H9 (cell line): ENCODE measurements at regions not wholly inside any gene's neighbourhood (a gene's known extent, or its start where the extent isn't known, plus 50 kb on each side); places are given as distances from the start of the nearest gene placed in this dataset.

Experiments used
- DNase-seq: peaks from one replicate; pipeline ENCODE4 v3.0.0-alpha.2; 2017
- H2AFZ ChIP-seq: one replicate; pipeline ENCODE4 v1.6.1; 2013; ENCODE audit warnings: mild to moderate bottlenecking, low read length, control low read depth, moderate library complexity
- H2AK5ac ChIP-seq: 2 replicates; pipeline ENCODE4 v1.6.1; 2013; ENCODE audit warnings: low read length, control low read depth, mixed read lengths; ENCODE audit not compliant: insufficient read length
- H2BK120ac ChIP-seq: one replicate; pipeline ENCODE4 v1.6.1; 2013; ENCODE audit warnings: low read depth, mild to moderate bottlenecking, low read length, control low read depth, inconsistent platforms; ENCODE audit not compliant: poor library complexity, severe bottlenecking
- H2BK12ac ChIP-seq: 2 replicates; pipeline ENCODE4 v1.6.1; 2013; ENCODE audit warnings: low read length, control low read depth, mixed read lengths, low read depth; ENCODE audit not compliant: insufficient read length
- H2BK15ac ChIP-seq: 2 replicates; pipeline ENCODE4 v1.6.1; 2013; ENCODE audit warnings: low read depth, low read length, control low read depth
- H2BK20ac ChIP-seq: one replicate; pipeline ENCODE4 v1.6.1; 2013; ENCODE audit warnings: low read depth, mild to moderate bottlenecking, low read length, control low read depth, inconsistent platforms; ENCODE audit not compliant: poor library complexity, severe bottlenecking
- H2BK5ac ChIP-seq: 2 replicates; pipeline ENCODE4 v1.6.1; 2013; ENCODE audit warnings: low read length, control low read depth, mixed read lengths; ENCODE audit not compliant: insufficient read length
- H3K14ac ChIP-seq: 2 replicates; pipeline ENCODE4 v1.6.1; 2013; ENCODE audit warnings: low read length, control low read depth; ENCODE audit not compliant: insufficient read depth
- H3K18ac ChIP-seq: 2 replicates; pipeline ENCODE4 v1.6.1; 2013; ENCODE audit warnings: low read depth, mild to moderate bottlenecking, mixed read lengths, low read length, control low read depth; ENCODE audit not compliant: insufficient read length
- H3K23ac ChIP-seq: 2 replicates; pipeline ENCODE4 v1.6.1; 2013; ENCODE audit warnings: low read length, control low read depth, mixed read lengths, low read depth; ENCODE audit not compliant: insufficient read length
- H3K23me2 ChIP-seq: 2 replicates; pipeline ENCODE4 v1.6.1; 2013; ENCODE audit warnings: low read depth, mild to moderate bottlenecking, mixed read lengths, low read length, control low read depth; ENCODE audit not compliant: insufficient read length, poor library complexity, severe bottlenecking
- H3K27ac ChIP-seq: 2 replicates; pipeline ENCODE4 v1.5.1; 2013; ENCODE audit warnings: low read length, control low read depth, mixed read lengths, low read depth; ENCODE audit not compliant: insufficient read length
- H3K27me3 ChIP-seq: 2 replicates; pipeline ENCODE4 v1.6.1; 2013; ENCODE audit warnings: low read length, control low read depth, inconsistent platforms; ENCODE audit not compliant: insufficient read depth
- H3K4ac ChIP-seq: 2 replicates; pipeline ENCODE4 v1.6.1; 2013; ENCODE audit warnings: low read depth, mild to moderate bottlenecking, control low read depth, inconsistent platforms, low read length, moderate library complexity
- H3K4me1 ChIP-seq: 2 replicates; pipeline ENCODE4 v1.6.1; 2013; ENCODE audit warnings: low read length, control low read depth, inconsistent platforms; ENCODE audit not compliant: insufficient read depth
- H3K4me2 ChIP-seq: 2 replicates; pipeline ENCODE4 v1.6.1; 2013; ENCODE audit warnings: low read length, control low read depth, mixed read lengths; ENCODE audit not compliant: insufficient read length, insufficient read depth
- H3K56ac ChIP-seq: 2 replicates; pipeline ENCODE4 v1.6.1; 2013; ENCODE audit warnings: low read depth, mild to moderate bottlenecking, mixed read lengths, low read length, control low read depth; ENCODE audit not compliant: insufficient read length
- H3K79me1 ChIP-seq: 2 replicates; pipeline ENCODE4 v1.6.1; 2013; ENCODE audit warnings: low read depth, mild to moderate bottlenecking, moderate library complexity, low read length, control low read depth, inconsistent platforms; ENCODE audit not compliant: insufficient read depth, poor library complexity, severe bottlenecking
- H3K79me2 ChIP-seq: 2 replicates; pipeline ENCODE4 v1.6.1; 2013; ENCODE audit warnings: low read length, control low read depth, inconsistent platforms; ENCODE audit not compliant: insufficient read depth
- H3K9ac ChIP-seq: 2 replicates; pipeline ENCODE4 v1.6.1; 2013; ENCODE audit warnings: low read length, control low read depth, mixed read lengths; ENCODE audit not compliant: insufficient read length; ENCODE audit errors: extremely low read depth
- H3K9me3 ChIP-seq: one replicate; pipeline ENCODE4 v1.6.1; 2013; ENCODE audit warnings: low read depth, low read length, inconsistent platforms; ENCODE audit not compliant: control insufficient read depth
- H3T11ph ChIP-seq: one replicate; pipeline ENCODE4 v1.6.1; 2013; ENCODE audit warnings: mild to moderate bottlenecking, low read length, control low read depth, inconsistent platforms
- H4K20me1 ChIP-seq: one replicate; pipeline ENCODE4 v1.6.1; 2013; ENCODE audit not compliant: control insufficient read depth, insufficient read length, insufficient read depth
- H4K5ac ChIP-seq: 2 replicates; pipeline ENCODE4 v1.6.1; 2013; ENCODE audit warnings: low read depth, mild to moderate bottlenecking, mixed read lengths, low read length, control low read depth; ENCODE audit not compliant: insufficient read length
- H4K8ac ChIP-seq: replicated peaks from 2 replicates; pipeline ENCODE4 v1.6.1; 2013; ENCODE audit warnings: low read length, control low read depth, mixed read lengths, low read depth; ENCODE audit not compliant: insufficient read length
- H4K91ac ChIP-seq: 2 replicates; pipeline ENCODE4 v1.6.1; 2013; ENCODE audit warnings: low read depth, mild to moderate bottlenecking, moderate library complexity, mixed read lengths, low read length, control low read depth; ENCODE audit not compliant: insufficient read length
- H3K27ac Mint-ChIP-seq, 3 experiments: 2 replicates in 2 of 3; 3 replicates in 1 of 3; pipeline ENCODE4 v1.8.0; 2020 to 2021; ENCODE audit warnings: mixed read lengths in 3 of 3, mild to moderate bottlenecking in 1 of 3, moderate library complexity in 1 of 3
- H3K27me3 Mint-ChIP-seq: 2 replicates; pipeline ENCODE4 v1.8.0; 2021; ENCODE audit warnings: low read depth, mild to moderate bottlenecking, moderate library complexity, mixed read lengths
- H3K36me3 Mint-ChIP-seq, 3 experiments: 2 replicates in 2 of 3; 3 replicates in 1 of 3; pipeline ENCODE4 v1.8.0; 2020 to 2021; ENCODE audit warnings: low read depth in 3 of 3, mixed read lengths in 3 of 3; ENCODE audit not compliant: insufficient read depth in 1 of 3
- H3K4me1 Mint-ChIP-seq, 2 experiments: 2 replicates each; pipeline ENCODE4 v1.8.0; 2020; ENCODE audit warnings: mixed read lengths in 2 of 2
- H3K4me3 Mint-ChIP-seq, 2 experiments: 2 replicates in 1 of 2; 3 replicates in 1 of 2; pipeline ENCODE4 v1.8.0; 2020 to 2021; ENCODE audit warnings: mild to moderate bottlenecking in 2 of 2, mixed read lengths in 2 of 2, moderate library complexity in 1 of 2
- H3K9me3 Mint-ChIP-seq, 2 experiments: 2 replicates in 1 of 2; 3 replicates in 1 of 2; pipeline ENCODE4 v1.8.0; 2020; ENCODE audit warnings: mild to moderate bottlenecking in 2 of 2, mixed read lengths in 2 of 2, moderate library complexity in 1 of 2
- CTCF ChIP-seq: fragments of 200-600 bp; sonication (generic); conservative IDR thresholded peaks from 3 replicates; pipeline ENCODE4 v1.8.0; 2021; ENCODE audit warnings: antibody characterized with exemption, mild to moderate bottlenecking
- WGBS: extraction: QIAGEN DNeasy Blood & Tissue Kit; methylation state at CpG from one replicate; pipeline ENCODE4 v1.1.7; 2013; ENCODE audit warnings: missing lambda C conversion rate, low lambda C conversion rate, mixed read lengths; ENCODE audit not compliant: insufficient read length; ENCODE audit errors: extremely low coverage; 5-methylcytosine and 5-hydroxymethylcytosine counted together

DNA sequence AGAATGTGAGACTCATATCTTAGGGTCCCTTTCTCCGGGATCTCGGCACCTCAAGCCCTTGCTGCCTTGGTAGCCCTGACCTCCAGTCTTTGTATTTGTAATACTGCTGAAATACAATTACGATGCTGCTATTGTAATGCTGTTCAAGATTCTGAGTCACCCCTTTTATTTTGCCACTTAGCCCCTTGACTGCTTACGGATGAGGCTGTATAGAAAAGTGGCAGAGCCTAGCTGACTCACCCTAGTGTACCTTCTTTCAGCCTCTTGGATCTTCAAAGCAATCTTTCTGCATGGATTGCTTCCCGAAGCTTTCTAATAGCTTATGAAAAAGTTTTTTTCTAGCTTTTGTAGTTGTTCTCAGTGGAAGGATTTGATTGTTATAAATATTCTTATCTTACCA is 187.9 kb downstream of the KCNJ2 start:
- Histone ChIP-seq H3K56ac (no peak overlapping the region), H3T11ph (no peak overlapping the region), H4K8ac (no peak overlapping the region), H3K4me1 (no peaks in the 10 kb centered on the region), H4K91ac (no peak overlapping the region), H3K79me2 (no peaks in the 10 kb centered on the region), H4K20me1 (no peaks in the 10 kb centered on the region), H3K79me1 (no peaks in the 10 kb centered on the region), H3K27ac (no peak overlapping the region), H3K27me3 (no peaks in the 10 kb centered on the region), H3K4ac (no peak overlapping the region), H3K23ac (no peak overlapping the region), H3K18ac (no peak overlapping the region), H2BK15ac (no peak overlapping the region), H2AFZ (no peak overlapping the region), H2BK120ac (no peak overlapping the region), H2BK12ac (no peak overlapping the region), H2BK20ac (no peak overlapping the region), H4K5ac (no peak overlapping the region), H3K4me2 (no peak overlapping the region), H2BK5ac (no peak overlapping the region), H3K9ac (no peak overlapping the region), H3K9me3 (no peaks in the 10 kb centered on the region), H3K23me2 (no peaks in the 10 kb centered on the region), H3K14ac (no peak overlapping the region), H2AK5ac (no peak overlapping the region)
- Mint-ChIP-seq H3K27me3 (0 out of 2 replicates have a peak, but pooled peaks cover 2% of the 10 kb centered on the region), H3K4me3 (no peak overlapping the region), H3K36me3 (no peaks in the 10 kb centered on the region; a peak in 1 of 7 replicates), H3K4me1 (peaks cover 5 to 11% of the 10 kb centered on the region in 2 experiments), H3K9me3 (peaks cover 0 to 4% of the 10 kb centered on the region in 2 experiments; a peak in 3 of 5 replicates), H3K27ac (no peak overlapping the region)
- no peak for DNase-seq
- WGBS: no CpG with 5 or more reads among the region's 5 CpGs
- no peak for TF ChIP-seq CTCF
